OCI-LY7 (cell line): ENCODE measurements at regions not wholly inside any gene's neighbourhood (a gene's known extent, or its start where the extent isn't known, plus 50 kb on each side); places are given as distances from the start of the nearest gene placed in this dataset.

Source experiments
- BruUV-seq: library from RNA; stranded (reverse); fragments of 400-500 nt; replicated peaks from 2 replicates; lab custom pipeline; 2021; lab: Mats Ljungman, UMichigan
- CTCF ChIA-PET: fragments of 300-600 bp; sonication (Branson Sonifier 250); formaldehyde crosslinking; loops from one replicate; lab custom pipeline; 2022; ENCODE audit warnings: antibody characterized with exemption; ENCODE audit not compliant: unreplicated experiment; lab: Charles Lee
- POLR2A ChIA-PET: fragments of 300-600 bp; sonication (Branson Sonifier 250); formaldehyde crosslinking; loops from one replicate; lab custom pipeline; 2022; ENCODE audit warnings: antibody characterized with exemption; lab: Charles Lee
- DNase-seq: peaks from one replicate; pipeline ENCODE4 v3.0.0-alpha.2; 2015; ENCODE audit warnings: low spot score
- H2AFZ ChIP-seq: fragments of 200-600 bp; sonication (generic), shearing (Covaris generic); 2 replicates; pipeline ENCODE4 v1.6.1; 2014; ENCODE audit warnings: mild to moderate bottlenecking, antibody characterized with exemption, low read length, moderate library complexity
- H3K27ac ChIP-seq: fragments of 200-600 bp; sonication (generic); 2 replicates; pipeline ENCODE4 v1.5.1; 2014; ENCODE audit warnings: mixed run types, low read depth, mild to moderate bottlenecking, moderate library complexity, low read length, inconsistent platforms; ENCODE audit not compliant: poor library complexity, severe bottlenecking
- H3K36me3 ChIP-seq: fragments of 200-600 bp; sonication (generic); 2 replicates; pipeline ENCODE4 v1.6.1; 2014; ENCODE audit warnings: mild to moderate bottlenecking, antibody characterized with exemption, low read length, moderate library complexity, mixed read lengths; ENCODE audit not compliant: insufficient read depth
- H3K4me1 ChIP-seq: fragments of 200-600 bp; sonication (generic); 2 replicates; pipeline ENCODE4 v1.5.1; 2014; ENCODE audit warnings: mild to moderate bottlenecking, low read length; ENCODE audit not compliant: insufficient read depth, poor library complexity, severe bottlenecking
- H3K4me2 ChIP-seq: fragments of 200-600 bp; sonication (generic); 2 replicates; pipeline ENCODE4 v1.6.1; 2014; ENCODE audit warnings: mild to moderate bottlenecking, low read length
- H3K4me3 ChIP-seq: fragments of 200-600 bp; sonication (generic); 2 replicates; pipeline ENCODE4 v1.5.1; 2014; ENCODE audit warnings: mild to moderate bottlenecking, low read depth, low read length; ENCODE audit not compliant: poor library complexity, severe bottlenecking
- H3K79me2 ChIP-seq: fragments of 200-600 bp; sonication (generic); 2 replicates; pipeline ENCODE4 v1.6.1; 2016; ENCODE audit warnings: low read depth, mild to moderate bottlenecking, low read length, moderate library complexity, mixed read lengths; ENCODE audit not compliant: insufficient read depth
- H3K9me2 ChIP-seq: fragments of 200-600 bp; sonication (generic); 2 replicates; pipeline ENCODE4 v1.6.1; 2016; ENCODE audit warnings: mild to moderate bottlenecking, low read length, mixed read lengths; ENCODE audit not compliant: insufficient read depth
- H3K9me3 ChIP-seq: fragments of 200-600 bp; sonication (generic); 2 replicates; pipeline ENCODE4 v1.6.1; 2014; ENCODE audit warnings: mild to moderate bottlenecking, mixed run types, low read length, mixed read lengths
- H4K20me1 ChIP-seq: fragments of 200-600 bp; sonication (generic); 2 replicates; pipeline ENCODE4 v1.6.1; 2014; ENCODE audit warnings: mild to moderate bottlenecking, antibody characterized with exemption, low read length, moderate library complexity, mixed read lengths; ENCODE audit not compliant: insufficient read depth
- EZH2phosphoT487 ChIP-seq: fragments of 200-600 bp; sonication (generic); IDR thresholded peaks from 2 replicates; pipeline ENCODE4 v1.6.1; 2018; ENCODE audit warnings: low read depth, borderline replicate concordance, mild to moderate bottlenecking, mixed run types, antibody characterized with exemption, low read length, moderate library complexity, mixed read lengths
- intact Hi-C: fragments of 100-400 bp; cut with micrococcal nuclease; formaldehyde crosslinking; loops from one replicate; pipeline ENCODE4 v1.10.0; 2022; ENCODE audit not compliant: unreplicated experiment
- TF ChIP-seq, protein P1 (sequence below): fragments of 200-600 bp; sonication (generic); conservative IDR thresholded peaks from 2 replicates; pipeline ENCODE4 v1.5.1; 2014; ENCODE audit warnings: mild to moderate bottlenecking, antibody characterized with exemption, low read length, moderate library complexity, mixed read lengths

DNA sequence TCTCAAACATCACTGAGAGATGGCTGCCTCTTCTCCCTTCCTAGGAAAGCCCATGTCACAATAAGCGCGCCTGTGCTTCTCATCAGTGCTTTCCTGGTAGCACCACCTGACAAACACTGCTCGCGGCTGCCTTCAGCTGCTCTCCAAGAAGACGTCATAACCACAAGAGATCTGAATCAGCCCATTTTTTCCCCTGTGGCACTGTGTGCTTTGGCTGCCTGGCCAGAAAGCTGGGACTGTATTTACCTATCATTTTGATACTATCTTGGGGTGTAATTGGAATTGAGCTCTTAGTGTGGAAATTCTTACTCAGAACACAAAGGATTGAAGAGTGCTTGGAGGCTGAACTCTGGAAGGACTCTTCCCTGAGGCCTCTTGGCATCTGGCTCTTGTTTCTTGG lies 50.3 kb upstream of the EHF start:
- ChIA-PET CTCF (no interaction called here), POLR2A (interaction anchor here (0.7 kb wide), 1 partner anchor 1808 kb away, joined by 3 read pairs; no protein-coding TSS in a partner anchor)
- Histone ChIP-seq H3K27ac (no peak overlapping the region), H2AFZ (no peak overlapping the region), H3K4me2 (no peak overlapping the region), H3K4me1 (no peaks in the 10 kb centered on the region), H3K79me2 (no peaks in the 10 kb centered on the region), H3K9me2 (no peaks in the 10 kb centered on the region), H3K4me3 (no peak overlapping the region), H3K36me3 (no peaks in the 10 kb centered on the region), H4K20me1 (no peaks in the 10 kb centered on the region), H3K9me3 (no peaks in the 10 kb centered on the region)
- TF ChIP-seq, protein P1, sequence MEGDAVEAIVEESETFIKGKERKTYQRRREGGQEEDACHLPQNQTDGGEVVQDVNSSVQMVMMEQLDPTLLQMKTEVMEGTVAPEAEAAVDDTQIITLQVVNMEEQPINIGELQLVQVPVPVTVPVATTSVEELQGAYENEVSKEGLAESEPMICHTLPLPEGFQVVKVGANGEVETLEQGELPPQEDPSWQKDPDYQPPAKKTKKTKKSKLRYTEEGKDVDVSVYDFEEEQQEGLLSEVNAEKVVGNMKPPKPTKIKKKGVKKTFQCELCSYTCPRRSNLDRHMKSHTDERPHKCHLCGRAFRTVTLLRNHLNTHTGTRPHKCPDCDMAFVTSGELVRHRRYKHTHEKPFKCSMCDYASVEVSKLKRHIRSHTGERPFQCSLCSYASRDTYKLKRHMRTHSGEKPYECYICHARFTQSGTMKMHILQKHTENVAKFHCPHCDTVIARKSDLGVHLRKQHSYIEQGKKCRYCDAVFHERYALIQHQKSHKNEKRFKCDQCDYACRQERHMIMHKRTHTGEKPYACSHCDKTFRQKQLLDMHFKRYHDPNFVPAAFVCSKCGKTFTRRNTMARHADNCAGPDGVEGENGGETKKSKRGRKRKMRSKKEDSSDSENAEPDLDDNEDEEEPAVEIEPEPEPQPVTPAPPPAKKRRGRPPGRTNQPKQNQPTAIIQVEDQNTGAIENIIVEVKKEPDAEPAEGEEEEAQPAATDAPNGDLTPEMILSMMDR = no peak
- no peak for TF ChIP-seq EZH2phosphoT487
- no peak for DNase-seq
- BruUV-seq = no TSS peak
- intact Hi-C loops = no loop called here
